Thymus (tissue), 11 donors: ENCODE measurements at regions not wholly inside any gene's neighbourhood (a gene's known extent, or its start where the extent isn't known, plus 50 kb on each side); places are given as distances from the start of the nearest gene placed in this dataset.

Experiments used
- DNase-seq, 9 donors: peaks; one replicate each; pipeline ENCODE4 v3.0.0-alpha.2; 2013; ENCODE audit warnings: low spot score in 9 of 9, low read depth in 6 of 9, missing footprints in 1 of 9
- H3K27ac ChIP-seq, 2 donors: one replicate each; pipeline ENCODE4 v1.5.1; 2013; ENCODE audit warnings: control low read depth in 1 of 2, low read depth in 1 of 2, low read length in 1 of 2, mild to moderate bottlenecking in 1 of 2, moderate library complexity in 1 of 2
- H3K27me3 ChIP-seq, 2 donors: one replicate each; pipeline ENCODE4 v1.5.1; 2013; ENCODE audit warnings: low read length in 1 of 2; ENCODE audit not compliant: control insufficient read depth in 2 of 2, insufficient read depth in 1 of 2
- H3K36me3 ChIP-seq, 2 donors: one replicate each; pipeline ENCODE4 v1.5.1; 2013; ENCODE audit warnings: low read length in 1 of 2, mild to moderate bottlenecking in 1 of 2, moderate library complexity in 1 of 2; ENCODE audit not compliant: control insufficient read depth in 2 of 2, insufficient read depth in 2 of 2
- H3K4me1 ChIP-seq, 2 donors: one replicate each; pipeline ENCODE4 v1.5.1; 2013; ENCODE audit warnings: low read length in 2 of 2; ENCODE audit not compliant: control insufficient read depth in 2 of 2, insufficient read depth in 2 of 2
- H3K4me3 ChIP-seq, 2 donors: one replicate each; pipeline ENCODE4 v1.5.1; 2013; ENCODE audit warnings: low read length in 2 of 2, control low read depth in 1 of 2, mild to moderate bottlenecking in 1 of 2
- H3K9me3 ChIP-seq, 2 donors: one replicate each; pipeline ENCODE4 v1.5.1; 2013; ENCODE audit warnings: low read length in 1 of 2, mild to moderate bottlenecking in 1 of 2; ENCODE audit not compliant: control insufficient read depth in 2 of 2, insufficient read depth in 1 of 2
- WGBS: extraction: QIAGEN DNeasy Blood & Tissue Kit; methylation state at CpG from one replicate; pipeline ENCODE4 v1.1.7; 2013; 5-methylcytosine and 5-hydroxymethylcytosine counted together
- donor health status: healthy.

DNA sequence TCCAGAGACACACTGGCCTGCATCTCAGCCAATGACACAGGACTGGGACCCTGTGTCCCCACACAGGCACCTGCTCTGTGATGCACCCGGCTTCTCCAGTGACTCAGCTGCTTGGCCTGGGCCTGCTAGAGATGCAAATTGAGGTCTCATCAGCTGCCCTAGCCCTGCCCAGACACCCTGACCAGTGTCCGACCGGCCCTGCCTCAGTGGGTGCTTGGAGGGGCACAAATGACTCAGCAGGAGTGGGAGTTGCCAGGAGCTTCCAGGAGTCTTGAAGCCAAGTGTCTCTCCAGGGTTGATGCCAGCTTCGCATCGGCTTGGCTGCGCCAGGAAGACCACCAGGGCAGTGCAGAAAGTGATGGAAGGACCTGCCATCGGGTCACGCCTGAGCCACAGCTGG is 148.2 kb downstream of the ICE1 start:
- Histone ChIP-seq H3K27ac (no peak overlapping the region), H3K36me3 (no peaks in the 10 kb centered on the region), H3K9me3 (no peaks in the 10 kb centered on the region), H3K4me3 (no peak overlapping the region), H3K27me3 (no peaks in the 10 kb centered on the region), H3K4me1 (no peaks in the 10 kb centered on the region)
- 97% methylated on average over 8 of the region's 8 CpGs for WGBS
- DNase-seq, result no peak

DNA sequence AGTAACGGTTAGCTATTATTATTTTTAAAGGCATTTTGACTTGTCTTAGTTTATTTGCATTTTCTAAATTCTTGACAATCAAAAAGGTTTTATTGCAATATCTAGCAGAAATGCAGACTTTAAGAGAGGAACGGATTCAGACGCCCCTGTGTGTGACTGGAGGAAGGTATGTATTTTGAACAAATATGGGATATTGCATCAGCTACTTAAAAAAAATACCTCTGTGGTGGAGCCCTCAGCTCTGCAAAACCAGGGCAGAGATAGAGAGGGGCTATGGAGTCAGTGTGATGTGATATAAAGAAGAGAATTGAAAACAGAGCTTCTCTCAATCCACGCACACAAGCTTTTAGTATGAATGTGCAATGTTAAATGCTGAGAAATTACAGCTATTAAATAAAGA is 142.4 kb downstream of the ICE1 start:
- Histone ChIP-seq H3K4me3 (no peak overlapping the region), H3K4me1 (no peaks in the 10 kb centered on the region), H3K27me3 (no peaks in the 10 kb centered on the region), H3K9me3 (no peaks in the 10 kb centered on the region), H3K36me3 (no peaks in the 10 kb centered on the region), H3K27ac (no peak overlapping the region)
- no peak for DNase-seq
- 95% methylated on average over 4 of the region's 4 CpGs for WGBS

DNA sequence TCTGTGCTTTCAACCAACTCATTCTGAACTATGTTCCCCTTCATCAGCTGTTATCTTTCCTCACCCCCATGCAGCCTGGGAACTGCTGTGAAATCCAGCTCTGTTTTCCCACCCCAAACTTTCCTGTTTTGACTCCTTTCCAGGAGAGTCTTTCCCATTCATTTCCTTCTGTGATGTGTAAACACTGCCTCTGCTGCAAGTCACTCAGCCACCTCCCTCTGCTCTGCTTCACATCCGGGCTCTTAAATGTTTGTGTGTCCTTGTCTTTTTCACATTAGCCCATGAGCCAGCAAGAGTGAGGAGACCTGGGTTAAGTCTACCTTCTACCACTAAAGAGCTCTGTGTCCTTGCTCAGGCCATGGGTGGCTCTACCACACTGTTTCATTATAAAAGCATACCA is 137.5 kb downstream of the ICE1 start:
- no peaks in the 10 kb centered on the region for H3K4me1 ChIP-seq
- no peak overlapping the region for H3K4me3 ChIP-seq
- no peaks in the 10 kb centered on the region for H3K27me3 ChIP-seq
- WGBS, result 12% methylated on average over 1 of the region's 1 CpG
- DNase-seq, result no peak
- no peaks in the 10 kb centered on the region for H3K9me3 ChIP-seq
- H3K27ac ChIP-seq, result no peak overlapping the region
- no peaks in the 10 kb centered on the region for H3K36me3 ChIP-seq

DNA sequence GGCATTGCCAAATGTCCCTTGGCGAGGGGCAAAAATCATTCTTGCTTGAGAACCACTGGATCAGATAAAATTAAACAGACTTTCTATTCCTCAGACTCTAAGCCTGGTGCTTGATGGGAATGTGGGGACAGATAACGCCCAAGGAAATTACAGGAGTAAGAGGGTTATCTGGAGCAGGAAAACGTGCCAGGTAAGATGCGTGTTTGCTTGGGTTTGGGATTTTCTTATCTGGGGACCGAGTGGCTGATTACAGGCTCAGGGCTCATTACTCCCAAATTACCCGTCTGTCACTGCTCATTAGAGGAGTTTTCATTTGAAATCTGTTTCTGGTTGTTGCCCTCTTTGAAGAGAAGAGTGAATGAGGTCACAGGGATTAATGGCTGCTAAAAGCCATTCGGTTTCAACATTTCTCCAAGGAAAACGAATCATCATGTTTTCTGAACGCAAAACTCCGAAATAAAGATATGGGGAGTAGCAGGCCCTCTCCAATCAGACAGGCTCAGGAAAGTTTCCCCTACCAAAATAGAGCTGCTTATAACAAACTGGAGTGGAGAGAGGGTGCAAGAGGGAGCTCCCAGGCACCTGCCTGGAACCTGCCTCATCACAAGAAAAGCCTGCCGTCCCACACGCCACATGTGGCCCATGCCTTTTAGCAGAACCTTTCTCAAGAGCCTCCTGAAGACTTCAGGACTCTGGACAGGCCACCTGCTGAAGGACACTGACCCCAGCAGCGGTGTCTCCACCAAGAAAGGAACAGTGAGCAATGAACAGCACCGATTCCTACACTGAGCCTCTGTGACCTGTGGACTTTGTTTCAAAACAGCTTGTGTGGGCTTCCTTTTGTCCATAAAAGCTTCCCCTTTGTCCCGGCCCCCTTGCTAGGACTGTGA is 136.4 kb downstream of the ICE1 start:
- Histone ChIP-seq H3K4me3 (no peak overlapping the region), H3K4me1 (no peaks in the 10 kb centered on the region), H3K27me3 (no peaks in the 10 kb centered on the region), H3K36me3 (no peaks in the 10 kb centered on the region), H3K9me3 (no peaks in the 10 kb centered on the region), H3K27ac (no peak overlapping the region)
- no peak for DNase-seq
- 69% methylated on average over 15 of the region's 15 CpGs for WGBS

DNA sequence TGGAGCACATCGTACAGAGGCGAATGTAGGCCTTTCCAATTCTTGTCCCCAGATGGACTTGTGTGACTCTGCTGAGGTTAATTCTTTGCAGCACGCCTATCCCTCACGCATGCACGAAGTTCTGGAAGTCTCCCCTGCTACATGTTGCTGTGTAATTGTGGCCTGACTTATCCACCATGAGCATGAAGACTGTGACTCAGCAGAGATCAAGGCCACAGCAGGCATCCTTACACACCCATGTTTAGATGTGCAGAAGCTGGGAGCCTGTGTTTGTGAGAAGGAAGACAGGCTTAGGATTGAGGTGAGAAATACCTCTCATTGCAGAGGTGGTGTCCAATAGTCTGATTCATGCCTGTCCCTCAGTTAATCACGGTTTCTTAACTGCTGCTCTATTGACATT is 135.6 kb downstream of the ICE1 start:
- DNase-seq, result no peak
- Histone ChIP-seq H3K4me3 (no peak overlapping the region), H3K9me3 (no peaks in the 10 kb centered on the region), H3K27ac (no peak overlapping the region), H3K4me1 (no peaks in the 10 kb centered on the region), H3K27me3 (no peaks in the 10 kb centered on the region), H3K36me3 (no peaks in the 10 kb centered on the region)
- WGBS, result 81% methylated on average over 6 of the region's 6 CpGs

DNA sequence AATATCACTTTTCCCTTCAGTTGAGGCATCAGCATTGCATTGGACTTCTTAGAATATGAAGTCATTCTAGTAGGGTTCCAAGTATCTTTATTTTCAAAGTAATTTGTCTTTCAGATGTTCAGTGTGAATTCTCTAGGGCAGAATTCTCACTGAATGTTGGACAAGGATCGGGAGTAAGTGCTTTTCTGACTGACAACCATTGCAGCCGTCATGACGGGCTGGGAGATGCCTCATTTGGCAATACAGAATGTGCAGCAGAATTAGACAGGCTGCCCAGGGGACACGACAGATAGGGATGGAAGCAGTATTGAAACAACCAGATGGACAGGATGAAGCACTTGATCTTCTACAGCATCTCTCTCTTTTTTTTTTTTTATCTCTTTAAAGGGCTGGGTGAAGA is 129.0 kb downstream of the ICE1 start:
- Histone ChIP-seq H3K27me3 (no peaks in the 10 kb centered on the region), H3K36me3 (no peaks in the 10 kb centered on the region), H3K27ac (no peak overlapping the region), H3K4me3 (no peak overlapping the region), H3K4me1 (no peaks in the 10 kb centered on the region), H3K9me3 (peaks cover 2% of the 10 kb centered on the region in 2 donors)
- 89% methylated on average over 4 of the region's 4 CpGs for WGBS
- DNase-seq, result no peak

DNA sequence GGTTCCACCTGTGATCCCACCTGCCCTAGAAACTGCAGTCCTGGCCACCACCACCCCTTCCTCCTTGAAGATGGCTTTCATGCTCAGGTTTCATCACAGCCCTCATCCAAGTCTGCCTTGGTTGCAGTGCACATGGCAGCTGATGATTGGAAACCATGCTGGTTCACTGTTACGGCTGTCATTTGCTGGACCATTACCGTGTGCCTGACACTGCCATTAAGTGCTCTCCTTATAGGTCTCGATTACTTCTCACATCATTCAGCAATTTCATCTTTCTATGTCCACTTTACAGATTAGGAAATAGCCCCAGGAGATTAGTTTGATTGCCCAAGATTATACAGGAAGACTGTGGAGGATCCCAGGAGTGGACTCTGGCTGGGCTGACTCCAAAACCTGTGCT is 123.9 kb downstream of the ICE1 start:
- DNase-seq, result no peak
- H3K4me1 ChIP-seq, result no peaks in the 10 kb centered on the region
- H3K9me3 ChIP-seq, result peaks cover 2% of the 10 kb centered on the region in 2 donors
- no peak overlapping the region for H3K4me3 ChIP-seq
- H3K36me3 ChIP-seq, result no peaks in the 10 kb centered on the region
- 95% methylated on average over 3 of the region's 3 CpGs for WGBS
- H3K27me3 ChIP-seq, result no peaks in the 10 kb centered on the region
- H3K27ac ChIP-seq, result no peak overlapping the region

DNA sequence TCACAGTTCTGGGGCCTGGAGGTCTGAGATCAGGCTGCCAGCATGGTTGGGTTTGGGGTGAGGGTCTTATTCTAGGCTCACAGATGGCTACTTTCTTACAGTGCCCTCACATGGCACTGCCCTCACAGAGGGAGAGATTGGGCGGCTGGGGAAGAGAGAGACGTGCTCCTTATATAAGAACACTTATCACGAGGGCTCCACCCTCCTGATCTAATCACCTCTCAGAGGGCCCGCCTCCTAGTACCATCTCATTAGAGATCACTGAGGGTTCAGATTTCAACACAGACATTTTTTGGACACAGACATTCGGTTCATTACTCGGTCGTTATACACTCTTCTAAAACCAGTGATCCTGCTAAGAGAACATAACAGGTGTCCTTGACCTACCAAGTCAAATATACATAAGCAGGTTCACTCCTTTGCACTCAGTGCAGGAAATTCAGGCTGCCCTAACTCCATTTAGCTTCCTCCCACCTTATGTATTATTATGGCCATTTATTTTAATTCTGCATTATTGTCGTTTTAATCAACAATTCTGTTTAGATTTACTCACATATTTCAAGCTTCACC is 121.7 kb downstream of the ICE1 start:
- H3K27me3 ChIP-seq, result no peaks in the 10 kb centered on the region
- DNase-seq, result no peak
- no peak overlapping the region for H3K27ac ChIP-seq
- no peaks in the 10 kb centered on the region for H3K9me3 ChIP-seq
- no peaks in the 10 kb centered on the region for H3K36me3 ChIP-seq
- 89% methylated on average over 8 of the region's 8 CpGs for WGBS
- H3K4me1 ChIP-seq, result no peaks in the 10 kb centered on the region
- H3K4me3 ChIP-seq, result no peak overlapping the region

DNA sequence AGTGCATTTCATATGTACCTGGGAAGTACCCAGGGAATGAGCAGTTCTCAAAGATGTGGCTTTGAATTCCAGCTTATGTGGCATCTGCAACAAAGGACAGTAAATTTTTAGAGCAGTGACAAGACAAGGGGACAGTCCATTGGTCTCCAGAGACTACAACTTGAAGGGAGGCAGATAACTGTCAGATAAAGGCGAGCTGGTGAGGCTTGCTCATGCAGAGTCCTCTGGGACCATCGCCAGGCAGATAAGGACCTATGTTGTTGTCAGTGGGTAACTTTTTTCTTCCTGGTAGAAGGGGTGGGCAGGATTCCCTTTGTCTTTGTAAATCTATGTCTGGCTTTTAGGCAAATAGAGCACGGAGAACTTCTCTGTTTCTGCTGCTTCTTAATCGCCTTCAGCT is 120.2 kb downstream of the ICE1 start:
- no peaks in the 10 kb centered on the region for H3K27me3 ChIP-seq
- no peak overlapping the region for H3K4me3 ChIP-seq
- H3K27ac ChIP-seq, result no peak overlapping the region
- H3K4me1 ChIP-seq, result no peaks in the 10 kb centered on the region
- DNase-seq, result no peak
- WGBS, result 89% methylated on average over 4 of the region's 4 CpGs
- no peaks in the 10 kb centered on the region for H3K36me3 ChIP-seq
- no peaks in the 10 kb centered on the region for H3K9me3 ChIP-seq
